HEK293 (cell line): ENCODE measurements at regions not wholly inside any gene's neighbourhood (a gene's known extent, or its start where the extent isn't known, plus 50 kb on each side); places are given as distances from the start of the nearest gene placed in this dataset.
"Not testable (repeated sequence)": the region's sequence is repeated elsewhere in the genome, so short reads cannot be mapped to it uniquely, and the experiment has no call there.

Experiments
- CTCF ChIA-PET: fragments of 350-600 bp; formaldehyde crosslinking; extraction: SDS; loops from one replicate; lab custom pipeline; 2021; ENCODE audit warnings: antibody characterized with exemption; lab: Yijun Ruan, JAX
- POLR2A ChIA-PET: fragments of 300-600 bp; formaldehyde crosslinking; extraction: SDS; loops from one replicate; lab custom pipeline; 2020; ENCODE audit warnings: antibody characterized with exemption, inconsistent platforms; lab: Yijun Ruan, JAX
- H3K27ac ChIP-seq: fragments of 200-500 bp; sonication (Bioruptor generic); 2 replicates; pipeline ENCODE4 v1.5.1; 2014; ENCODE audit warnings: low read depth, low read length, control low read depth, inconsistent platforms; ENCODE audit errors: extremely low read depth
- H3K36me3 ChIP-seq, 2 experiments: fragments of 200-500 bp in 1 of 2; sonication (Bioruptor generic) in 1 of 2; 1 replicate in 1 of 2; 2 replicates in 1 of 2; pipeline ENCODE4 v1.5.1; 2014 to 2017; ENCODE audit warnings: inconsistent platforms in 2 of 2, low read length in 2 of 2; ENCODE audit not compliant: control insufficient read depth in 2 of 2, insufficient read depth in 1 of 2
- H3K4me1 ChIP-seq: fragments of 200-500 bp; sonication (Bioruptor generic); 2 replicates; pipeline ENCODE4 v1.5.1; 2014; ENCODE audit warnings: mild to moderate bottlenecking, low read length, inconsistent platforms; ENCODE audit not compliant: control insufficient read depth, insufficient read depth
- H3K4me3 ChIP-seq: 2 replicates; pipeline ENCODE4 v1.5.1; 2011; ENCODE audit warnings: low read depth, mild to moderate bottlenecking, control low read depth, low read length, moderate library complexity
- H3K9me3 ChIP-seq: fragments of 200-500 bp; sonication (Bioruptor generic); 2 replicates; pipeline ENCODE4 v1.5.1; 2014; ENCODE audit warnings: low read depth, low read length, inconsistent platforms; ENCODE audit not compliant: control insufficient read depth, insufficient read depth
- GLIS1 ChIP-seq: fragments of 450-650 bp; formaldehyde crosslinking; IDR thresholded peaks from 2 replicates; pipeline ENCODE4 v1.5.1; 2016; ENCODE audit warnings: missing biosample characterization, missing genetic modification characterization
- KLF9 ChIP-seq: fragments of 450-650 bp; formaldehyde crosslinking; IDR thresholded peaks from 2 replicates; pipeline ENCODE4 v1.5.1; 2016; ENCODE audit warnings: missing biosample characterization, missing genetic modification characterization, low read depth
- ZFP41 ChIP-seq: fragments of 450-650 bp; formaldehyde crosslinking; IDR thresholded peaks from 2 replicates; pipeline ENCODE4 v1.5.1; 2016; ENCODE audit warnings: missing biosample characterization, missing genetic modification characterization, borderline replicate concordance
- ZNF140 ChIP-seq: fragments of 450-650 bp; formaldehyde crosslinking; IDR thresholded peaks from 2 replicates; pipeline ENCODE4 v1.5.1; 2016; ENCODE audit warnings: missing biosample characterization, missing genetic modification characterization
- ZNF221 ChIP-seq: fragments of 450-650 bp; formaldehyde crosslinking; IDR thresholded peaks from 2 replicates; pipeline ENCODE4 v1.5.1; 2017; ENCODE audit warnings: missing biosample characterization, missing genetic modification characterization, borderline replicate concordance
- ZNF266 ChIP-seq: fragments of 450-650 bp; formaldehyde crosslinking; IDR thresholded peaks from 2 replicates; pipeline ENCODE4 v1.5.1; 2016; ENCODE audit warnings: missing biosample characterization, missing genetic modification characterization, low read depth
- ZNF302 ChIP-seq: fragments of 450-650 bp; formaldehyde crosslinking; IDR thresholded peaks from 2 replicates; pipeline ENCODE4 v1.5.1; 2016; ENCODE audit warnings: missing biosample characterization, missing genetic modification characterization, low read depth
- ZNF354C ChIP-seq: fragments of 450-650 bp; formaldehyde crosslinking; IDR thresholded peaks from 2 replicates; pipeline ENCODE4 v1.5.1; 2016; ENCODE audit warnings: missing biosample characterization, missing genetic modification characterization, low read depth, borderline replicate concordance
- ZNF366 ChIP-seq: fragments of 450-650 bp; formaldehyde crosslinking; conservative IDR thresholded peaks from 2 replicates; pipeline ENCODE4 v1.5.1; 2016; ENCODE audit warnings: missing biosample characterization, missing genetic modification characterization
- ZNF423 ChIP-seq: fragments of 450-650 bp; formaldehyde crosslinking; IDR thresholded peaks from 2 replicates; pipeline ENCODE4 v1.5.1; 2016; ENCODE audit warnings: missing biosample characterization, missing genetic modification characterization
- ZNF48 ChIP-seq: fragments of 450-650 bp; formaldehyde crosslinking; IDR thresholded peaks from 2 replicates; pipeline ENCODE4 v1.5.1; 2016; ENCODE audit warnings: missing biosample characterization, missing genetic modification characterization
- ZNF548 ChIP-seq: fragments of 450-650 bp; formaldehyde crosslinking; IDR thresholded peaks from 2 replicates; pipeline ENCODE4 v1.5.1; 2016; ENCODE audit warnings: missing biosample characterization, missing genetic modification characterization
- ZNF600 ChIP-seq: fragments of 450-650 bp; formaldehyde crosslinking; IDR thresholded peaks from 2 replicates; pipeline ENCODE4 v1.5.1; 2016; ENCODE audit warnings: missing biosample characterization, missing genetic modification characterization
- ZNF660 ChIP-seq: fragments of 450-650 bp; IDR thresholded peaks from 2 replicates; pipeline ENCODE4 v1.5.1; 2018; ENCODE audit warnings: missing biosample characterization, mild to moderate bottlenecking, missing genetic modification characterization
- ZNF777 ChIP-seq: fragments of 450-650 bp; formaldehyde crosslinking; IDR thresholded peaks from 2 replicates; pipeline ENCODE4 v1.5.1; 2017; ENCODE audit warnings: missing biosample characterization, missing genetic modification characterization, borderline replicate concordance
- ZNF791 ChIP-seq: fragments of 450-650 bp; formaldehyde crosslinking; IDR thresholded peaks from 2 replicates; pipeline ENCODE4 v1.5.1; 2016; ENCODE audit warnings: missing biosample characterization, missing genetic modification characterization
- ZSCAN23 ChIP-seq: fragments of 450-650 bp; formaldehyde crosslinking; IDR thresholded peaks from 2 replicates; pipeline ENCODE4 v1.5.1; 2016; ENCODE audit warnings: missing biosample characterization, missing genetic modification characterization
- TF ChIP-seq, protein P1 (sequence below): fragments of 450-650 bp; IDR thresholded peaks from 2 replicates; pipeline ENCODE4 v1.5.1; 2018; ENCODE audit warnings: missing biosample characterization, missing genetic modification characterization
- TF ChIP-seq, protein P2 (sequence below): fragments of 450-650 bp; formaldehyde crosslinking; conservative IDR thresholded peaks from 2 replicates; pipeline ENCODE4 v1.5.1; 2016; ENCODE audit warnings: low read depth, missing biosample characterization, missing genetic modification characterization

DNA sequence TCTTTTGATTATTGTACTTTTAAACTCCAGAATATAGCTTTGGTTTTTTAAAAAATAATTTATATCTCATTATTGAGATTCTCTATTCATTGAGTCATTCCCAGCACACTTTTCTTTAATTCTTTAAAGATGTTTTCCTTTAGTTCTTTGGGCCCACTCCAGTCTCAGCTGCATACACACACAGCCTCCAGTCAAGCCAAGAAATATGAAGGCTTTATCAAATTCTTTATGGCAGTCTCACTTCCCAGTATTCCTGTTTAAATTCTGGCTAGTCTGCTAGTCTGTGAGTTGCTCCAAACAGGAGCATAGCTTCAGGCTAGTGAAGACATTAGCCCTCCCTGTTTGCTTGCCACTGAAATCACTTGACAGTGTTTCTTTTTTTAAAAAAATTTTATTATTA, 61.2 kb downstream of the CRP start:
- Histone ChIP-seq H3K4me3 (no peak overlapping the region), H3K27ac (no peak overlapping the region), H3K4me1 (no peaks in the 10 kb centered on the region)
- CTCF ChIA-PET = no interaction called here
- no peak for TF ChIP-seq ZNF548 (tag by site-specific recombination)
- TF ChIP-seq ZNF221 (tag by site-specific recombination) = no peak
- TF ChIP-seq ZSCAN23 (tag by site-specific recombination) = no peak
- no peak for TF ChIP-seq ZNF266 (tag by site-specific recombination)
- TF ChIP-seq ZNF48 (tag by site-specific recombination) = no peak
- no peak for TF ChIP-seq ZFP41 (tag by site-specific recombination)
- TF ChIP-seq ZNF140 (tag by site-specific recombination) = no peak
- TF ChIP-seq ZNF791 = no peak
- TF ChIP-seq, protein P1, sequence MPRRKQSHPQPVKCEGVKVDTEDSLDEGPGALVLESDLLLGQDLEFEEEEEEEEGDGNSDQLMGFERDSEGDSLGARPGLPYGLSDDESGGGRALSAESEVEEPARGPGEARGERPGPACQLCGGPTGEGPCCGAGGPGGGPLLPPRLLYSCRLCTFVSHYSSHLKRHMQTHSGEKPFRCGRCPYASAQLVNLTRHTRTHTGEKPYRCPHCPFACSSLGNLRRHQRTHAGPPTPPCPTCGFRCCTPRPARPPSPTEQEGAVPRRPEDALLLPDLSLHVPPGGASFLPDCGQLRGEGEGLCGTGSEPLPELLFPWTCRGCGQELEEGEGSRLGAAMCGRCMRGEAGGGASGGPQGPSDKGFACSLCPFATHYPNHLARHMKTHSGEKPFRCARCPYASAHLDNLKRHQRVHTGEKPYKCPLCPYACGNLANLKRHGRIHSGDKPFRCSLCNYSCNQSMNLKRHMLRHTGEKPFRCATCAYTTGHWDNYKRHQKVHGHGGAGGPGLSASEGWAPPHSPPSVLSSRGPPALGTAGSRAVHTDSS (tag by site-specific recombination) = no peak
- no peak for TF ChIP-seq ZNF660 (tag by site-specific recombination)
- no peak for TF ChIP-seq ZNF302
- TF ChIP-seq GLIS1 (tag by site-specific recombination) = no peak
- TF ChIP-seq, protein P2, sequence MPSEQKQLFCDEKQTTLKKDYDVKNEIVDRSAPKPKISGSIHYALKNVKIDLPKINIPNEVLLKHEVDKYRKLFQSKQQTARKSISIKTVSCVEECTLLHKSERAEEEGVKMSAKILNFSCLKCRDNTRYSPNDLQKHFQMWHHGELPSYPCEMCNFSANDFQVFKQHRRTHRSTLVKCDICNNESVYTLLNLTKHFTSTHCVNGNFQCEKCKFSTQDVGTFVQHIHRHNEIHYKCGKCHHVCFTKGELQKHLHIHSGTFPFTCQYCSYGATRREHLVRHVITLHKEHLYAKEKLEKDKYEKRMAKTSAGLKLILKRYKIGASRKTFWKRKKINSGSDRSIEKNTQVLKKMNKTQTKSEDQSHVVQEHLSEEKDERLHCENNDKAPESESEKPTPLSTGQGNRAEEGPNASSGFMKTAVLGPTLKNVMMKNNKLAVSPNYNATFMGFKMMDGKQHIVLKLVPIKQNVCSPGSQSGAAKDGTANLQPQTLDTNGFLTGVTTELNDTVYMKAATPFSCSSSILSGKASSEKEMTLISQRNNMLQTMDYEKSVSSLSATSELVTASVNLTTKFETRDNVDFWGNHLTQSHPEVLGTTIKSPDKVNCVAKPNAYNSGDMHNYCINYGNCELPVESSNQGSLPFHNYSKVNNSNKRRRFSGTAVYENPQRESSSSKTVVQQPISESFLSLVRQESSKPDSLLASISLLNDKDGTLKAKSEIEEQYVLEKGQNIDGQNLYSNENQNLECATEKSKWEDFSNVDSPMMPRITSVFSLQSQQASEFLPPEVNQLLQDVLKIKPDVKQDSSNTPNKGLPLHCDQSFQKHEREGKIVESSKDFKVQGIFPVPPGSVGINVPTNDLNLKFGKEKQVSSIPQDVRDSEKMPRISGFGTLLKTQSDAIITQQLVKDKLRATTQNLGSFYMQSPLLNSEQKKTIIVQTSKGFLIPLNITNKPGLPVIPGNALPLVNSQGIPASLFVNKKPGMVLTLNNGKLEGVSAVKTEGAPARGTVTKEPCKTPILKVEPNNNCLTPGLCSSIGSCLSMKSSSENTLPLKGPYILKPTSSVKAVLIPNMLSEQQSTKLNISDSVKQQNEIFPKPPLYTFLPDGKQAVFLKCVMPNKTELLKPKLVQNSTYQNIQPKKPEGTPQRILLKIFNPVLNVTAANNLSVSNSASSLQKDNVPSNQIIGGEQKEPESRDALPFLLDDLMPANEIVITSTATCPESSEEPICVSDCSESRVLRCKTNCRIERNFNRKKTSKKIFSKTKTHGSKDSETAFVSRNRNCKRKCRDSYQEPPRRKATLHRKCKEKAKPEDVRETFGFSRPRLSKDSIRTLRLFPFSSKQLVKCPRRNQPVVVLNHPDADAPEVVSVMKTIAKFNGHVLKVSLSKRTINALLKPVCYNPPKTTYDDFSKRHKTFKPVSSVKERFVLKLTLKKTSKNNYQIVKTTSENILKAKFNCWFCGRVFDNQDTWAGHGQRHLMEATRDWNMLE (tag by site-specific recombination) = no peak
- no peak for TF ChIP-seq ZNF777 (tag by site-specific recombination)
- no peak for TF ChIP-seq ZNF600 (tag by site-specific recombination)
- no peak for TF ChIP-seq ZNF366
- no peak for TF ChIP-seq KLF9 (tag by site-specific recombination)
- TF ChIP-seq ZNF354C (tag by site-specific recombination) = no peak
- TF ChIP-seq ZNF423 = no peak
- TF ChIP-seq, all 188 proteins: peak for 0
- no peaks in the 10 kb centered on the region for H3K9me3 ChIP-seq
- H3K36me3 ChIP-seq = no peaks in the 10 kb centered on the region
- POLR2A ChIA-PET = no interaction called here

DNA sequence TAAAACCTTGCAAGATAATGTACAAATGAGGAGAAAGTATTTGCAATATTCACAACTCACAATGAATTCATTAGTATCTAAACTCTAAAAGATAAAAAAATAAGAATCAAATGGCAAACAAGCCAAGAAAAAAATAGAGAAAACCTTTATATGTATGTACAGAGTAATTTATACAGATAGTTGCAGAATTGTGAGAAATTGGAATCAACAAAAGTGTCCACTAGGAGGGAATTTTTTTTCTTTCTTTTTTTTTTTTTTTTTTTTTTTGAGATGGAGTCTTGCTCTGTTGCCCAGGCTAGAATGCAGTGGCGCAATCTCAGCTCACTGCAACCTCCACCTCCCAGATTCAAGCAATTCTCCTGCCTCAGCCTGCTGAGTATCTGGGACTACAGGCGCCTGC, 56.9 kb downstream of the CRP start:
- CTCF ChIA-PET, POLR2A ChIA-PET: not testable (repeated sequence)

More for the DNA sequence above, 56.9 kb downstream of the CRP start:
- H3K4me1 ChIP-seq, H3K27ac ChIP-seq, H3K4me3 ChIP-seq, H3K36me3 ChIP-seq, H3K9me3 ChIP-seq: not testable (repeated sequence)
